Erythroblast (primary cell): ENCODE measurements at regions not wholly inside any gene's neighbourhood (a gene's known extent, or its start where the extent isn't known, plus 50 kb on each side); places are given as distances from the start of the nearest gene placed in this dataset.

Source experiments
- GATA1 ChIP-seq: IDR thresholded peaks from 2 replicates; pipeline ENCODE4 v1.6.1; 2011; ENCODE audit warnings: low read depth, mild to moderate bottlenecking, control low read depth, low read length, moderate library complexity
- POLR2A ChIP-seq: IDR thresholded peaks from 2 replicates; pipeline ENCODE4 v1.6.1; 2011; ENCODE audit warnings: mild to moderate bottlenecking, low read length

DNA sequence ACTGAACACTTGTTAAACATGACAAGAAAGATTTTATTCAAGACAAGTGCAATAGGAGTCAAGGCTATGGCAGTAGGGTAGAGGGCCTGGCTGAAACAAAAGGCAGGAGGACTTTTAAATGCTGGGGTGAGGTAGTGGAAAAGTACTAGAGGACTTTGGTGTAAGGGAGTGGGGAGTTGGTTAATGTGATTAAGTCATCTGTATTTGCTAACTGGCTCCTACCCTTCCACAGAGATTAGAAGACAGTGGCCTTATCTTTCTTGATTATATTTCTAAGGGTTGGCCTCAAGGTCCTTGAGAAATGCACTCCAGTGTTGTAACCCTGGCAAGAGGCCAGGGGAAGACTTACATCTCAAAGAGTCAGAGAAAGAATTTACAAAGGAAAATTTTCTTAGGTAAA, 160.2 kb upstream of the FTMT start:
- TF ChIP-seq POLR2A (no peak), GATA1 (no peak)
